GM18867 (cell line): ENCODE measurements at regions not wholly inside any gene's neighbourhood (a gene's known extent, or its start where the extent isn't known, plus 50 kb on each side); places are given as distances from the start of the nearest gene placed in this dataset.
A peak's percentile ranks its signal among the peaks of the same experiment; 100 is the strongest.
"Not testable (repeated sequence)": the region's sequence is repeated elsewhere in the genome, so short reads cannot be mapped to it uniquely, and the experiment has no call there.

ENCODE experiments used
- ATAC-seq: cut with Tn5 transposase; IDR thresholded peaks from one replicate; pipeline ENCODE4 v1.9.1; 2021; ENCODE audit warnings: mild to moderate bottlenecking, moderate library complexity; ENCODE audit not compliant: unreplicated experiment

DNA sequence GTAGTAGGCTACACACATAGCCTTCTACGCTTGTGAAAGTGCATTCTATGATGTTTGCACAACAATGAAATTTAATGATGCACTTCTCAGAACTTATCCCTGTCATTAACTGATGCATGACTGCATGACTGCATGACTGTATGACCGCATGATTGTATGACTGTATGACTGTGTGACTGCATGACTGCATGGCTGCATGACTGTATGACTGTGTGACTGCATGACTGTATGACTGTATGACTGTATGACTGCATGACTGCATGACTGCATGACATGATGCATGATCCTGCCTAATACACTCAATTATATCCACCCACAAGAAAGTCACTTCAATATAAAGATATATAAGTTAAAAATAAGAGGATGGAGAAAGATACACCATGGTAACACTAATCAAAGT is 365.4 kb upstream of the FSIP2 start:
- ATAC-seq: no peak

DNA sequence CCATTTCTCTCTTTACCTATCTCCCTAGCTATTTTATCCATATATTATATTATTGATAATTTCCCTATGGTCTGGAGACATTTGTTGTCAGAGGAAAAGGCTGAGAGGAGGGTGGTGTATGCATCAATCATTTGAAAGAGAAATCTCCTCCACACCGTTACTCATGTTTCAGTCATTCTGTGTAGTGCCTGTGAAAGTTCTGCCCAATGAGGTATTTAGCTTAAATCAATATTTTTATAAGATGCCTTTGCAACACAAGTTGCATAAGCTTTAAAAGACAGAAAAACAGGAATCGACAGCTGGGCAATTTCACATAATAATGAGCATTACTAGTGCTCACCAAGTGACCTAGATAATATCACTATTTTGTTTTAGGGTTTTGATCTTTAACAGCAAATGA is 363.7 kb upstream of the FSIP2 start:
- ATAC-seq: no peak

GRCh38 chr2:185375731-185376130 is 362.9 kb upstream of the FSIP2 start:
- ATAC-seq: no peak

DNA sequence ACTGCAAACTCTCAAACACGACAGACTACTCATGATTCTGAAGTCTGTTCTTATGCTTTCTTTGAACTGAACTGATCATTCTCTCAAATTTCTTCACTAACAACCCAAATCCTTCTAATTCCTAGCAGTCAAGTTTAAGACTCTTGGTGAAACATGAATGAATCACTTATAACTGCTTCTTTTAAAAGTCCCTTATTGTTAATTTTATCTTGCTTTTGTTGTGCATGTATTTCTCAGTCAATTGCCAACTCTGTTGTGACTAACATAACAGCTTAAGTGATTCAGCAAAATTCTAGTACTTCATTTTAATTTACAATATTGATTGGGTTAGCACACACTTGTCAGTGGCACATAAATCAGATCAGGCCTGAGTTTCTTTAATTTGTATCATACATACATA is 357.0 kb upstream of the FSIP2 start:
- no peak for ATAC-seq

- no peak for ATAC-seq
These were observed 353.6 kb upstream of the FSIP2 start for GRCh38 chr2:185384822-185385560.

- ATAC-seq: no peak
These were observed 350.4 kb upstream of the FSIP2 start for GRCh38 chr2:185388226-185388625.

GRCh38 chr2:185391543-185391942 is 347.1 kb upstream of the FSIP2 start:
- no peak for ATAC-seq

- no peak for ATAC-seq
These were observed 345.5 kb upstream of the FSIP2 start for GRCh38 chr2:185393091-185393490.

DNA sequence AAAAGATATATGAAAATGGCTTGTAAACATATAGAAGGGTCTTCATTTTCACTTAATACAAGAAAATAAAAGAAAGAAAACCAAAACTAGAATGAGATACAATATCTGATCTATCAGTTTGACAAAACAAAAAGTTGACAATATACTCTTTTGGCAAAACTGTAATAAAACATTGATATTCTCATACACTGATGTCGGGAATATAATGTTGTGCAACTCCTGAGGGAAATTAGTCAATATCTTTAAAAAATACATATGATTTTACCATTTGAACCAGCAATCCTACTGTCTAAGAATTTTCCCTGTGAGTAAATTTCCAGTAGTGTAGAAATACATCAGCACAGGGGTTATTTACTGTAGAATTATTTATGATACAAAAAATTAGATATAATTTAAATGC is 336.1 kb upstream of the FSIP2 start:
- no peak for ATAC-seq

- no peak for ATAC-seq
These were observed 334.0 kb upstream of the FSIP2 start for GRCh38 chr2:185404578-185404977.

DNA sequence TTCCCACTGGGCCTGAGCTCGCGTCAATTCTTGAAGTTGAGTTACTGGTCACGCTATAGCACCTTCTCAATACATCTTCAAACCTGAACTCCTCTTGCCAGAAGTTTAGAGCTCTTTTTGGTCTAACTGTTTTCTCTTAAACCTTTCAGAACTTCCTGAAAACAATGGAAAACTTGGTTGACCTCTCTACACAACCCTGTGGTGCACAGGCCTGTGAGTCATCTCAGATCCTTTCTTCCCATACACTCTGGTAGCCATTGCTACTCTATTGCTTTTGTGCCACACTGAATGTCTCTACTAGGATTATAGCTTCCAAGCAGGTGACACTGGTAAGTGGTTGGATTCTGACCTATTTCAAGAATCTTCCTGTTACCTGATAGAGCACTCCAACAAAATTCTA is 321.5 kb upstream of the FSIP2 start:
- ATAC-seq: no peak

DNA sequence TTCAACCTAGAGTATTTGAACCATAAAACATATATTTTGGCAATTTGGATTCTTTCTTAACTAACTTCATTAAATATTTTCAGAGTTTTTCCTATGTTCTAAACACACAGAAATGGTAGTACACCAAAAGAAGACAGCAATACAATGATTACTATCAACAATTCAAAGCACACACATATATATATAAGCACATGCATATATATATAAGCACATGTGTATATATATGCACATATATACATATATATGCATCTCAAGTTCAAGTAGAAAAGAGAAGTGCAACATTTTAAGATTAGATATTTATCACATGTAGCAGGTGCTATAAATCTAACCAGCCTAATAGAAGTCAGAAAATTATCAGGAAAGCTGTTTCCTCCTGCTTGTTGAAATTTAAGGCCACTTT is 320.9 kb upstream of the FSIP2 start:
- ATAC-seq: no peak

- ATAC-seq: not testable (repeated sequence)
These were observed 313.5 kb upstream of the FSIP2 start for GRCh38 chr2:185424958-185425629.

- no peak for ATAC-seq
These were observed 310.6 kb upstream of the FSIP2 start for GRCh38 chr2:185428000-185428399.

- ATAC-seq: no peak
These were observed 304.8 kb upstream of the FSIP2 start for GRCh38 chr2:185433824-185434223.

- no peak for ATAC-seq
These were observed 301.7 kb upstream of the FSIP2 start for GRCh38 chr2:185436787-185437372.

DNA sequence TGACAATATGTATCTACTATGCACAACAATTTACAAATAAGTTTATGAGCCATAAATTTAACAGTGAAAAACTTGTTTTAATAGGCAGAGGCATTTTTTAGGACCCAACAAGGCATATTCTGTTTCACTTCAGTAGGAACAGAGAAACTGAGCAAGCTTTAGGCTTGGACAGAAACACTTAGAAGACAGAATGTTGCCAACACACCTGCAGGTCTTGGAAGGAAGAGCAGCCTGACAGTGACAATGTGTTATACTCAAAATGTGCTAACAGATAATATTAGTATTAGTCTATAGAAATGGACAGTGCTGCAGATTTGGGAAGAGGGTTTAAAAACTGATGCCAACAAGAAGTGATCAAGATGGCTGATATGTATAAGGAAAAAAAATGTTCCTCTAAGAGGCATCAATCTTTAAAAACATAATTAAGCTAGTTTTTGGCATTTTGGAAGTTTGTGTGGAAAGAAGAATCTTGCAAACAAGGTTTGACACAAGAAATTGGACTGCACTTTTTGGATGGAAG is 297.1 kb upstream of the FSIP2 start:
- no peak for ATAC-seq

DNA sequence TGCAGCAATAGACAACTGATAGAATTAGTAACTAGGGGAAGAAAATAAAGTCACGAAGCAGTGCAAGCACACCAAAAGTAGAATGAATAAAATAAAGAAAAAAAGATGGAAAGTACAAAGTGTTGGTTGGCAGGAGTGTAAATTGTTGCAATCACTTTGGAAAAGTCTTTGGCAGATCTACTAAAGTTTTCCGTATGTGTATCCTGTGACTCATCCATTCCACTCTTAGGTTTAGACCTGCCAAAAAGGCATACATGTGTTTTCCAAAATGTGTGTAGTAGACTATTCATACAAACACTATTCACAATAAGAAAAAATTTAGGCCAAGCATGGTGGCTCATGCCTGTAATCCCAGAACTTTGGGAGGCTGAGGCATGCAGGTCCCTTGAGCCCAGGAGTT is 282.1 kb upstream of the FSIP2 start:
- ATAC-seq: no peak

- ATAC-seq: no peak
These were observed 275.1 kb upstream of the FSIP2 start for GRCh38 chr2:185463481-185463880.

- ATAC-seq: peak; percentile 66
These were observed 271.7 kb upstream of the FSIP2 start for GRCh38 chr2:185466915-185467314.

- ATAC-seq: no peak
These were observed 267.2 kb upstream of the FSIP2 start for GRCh38 chr2:185471441-185471840.

GRCh38 chr2:185472574-185472973 is 266.0 kb upstream of the FSIP2 start:
- no peak for ATAC-seq
